ENCODE measurements at regions not wholly inside any gene's neighbourhood (a gene's known extent, or its start where the extent isn't known, plus 50 kb on each side); places are given as distances from the start of the nearest gene placed in this dataset.

DNA sequence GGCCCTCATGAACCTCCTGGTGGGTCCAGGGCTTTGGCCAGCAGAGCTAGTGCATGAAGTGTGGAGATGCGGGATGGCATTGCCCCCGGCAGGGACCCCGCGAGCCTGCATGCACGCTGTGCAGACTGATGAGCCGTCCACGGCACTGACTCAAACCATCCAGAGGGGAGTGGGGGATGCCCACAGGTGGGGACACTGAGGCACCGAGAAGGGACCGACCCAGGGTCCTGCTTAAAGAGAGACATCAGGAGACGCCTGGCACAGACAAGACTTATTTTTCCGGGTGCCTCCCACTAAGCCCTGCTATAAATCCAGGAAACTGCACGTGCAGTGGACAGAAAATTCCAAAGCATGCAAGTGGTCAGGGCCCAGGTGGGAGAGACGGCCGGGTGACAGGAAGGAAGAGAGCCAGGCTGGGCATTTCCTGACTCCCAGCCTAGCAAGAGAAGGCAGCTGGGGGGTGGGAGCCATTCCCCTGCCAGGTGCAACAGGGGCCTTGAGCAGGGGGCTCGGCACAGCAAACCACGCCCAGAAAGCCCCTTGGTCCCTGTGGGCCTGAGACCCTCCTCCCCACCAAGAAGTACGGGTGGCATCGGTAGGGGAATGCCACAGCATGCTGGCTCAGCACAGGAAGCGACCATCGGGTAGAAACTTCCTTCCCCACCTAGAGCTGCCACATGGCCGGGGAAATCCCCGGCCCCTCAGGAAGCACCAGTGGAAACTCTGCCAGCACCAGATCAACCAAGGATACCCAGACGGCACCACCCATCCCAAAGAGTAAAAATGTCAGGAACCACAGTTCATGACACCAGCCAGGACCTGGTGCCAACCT, 91.5 kb downstream of the FOXL3 start:
- no peaks in the 10 kb centered on the region for H3K4me1 ChIP-seq (ENCODE audit: insufficient read depth, poor library complexity, severe bottlenecking)
- DNase-seq (ENCODE audit: low spot score): peak; percentile 41
- TF ChIP-seq, protein P1, sequence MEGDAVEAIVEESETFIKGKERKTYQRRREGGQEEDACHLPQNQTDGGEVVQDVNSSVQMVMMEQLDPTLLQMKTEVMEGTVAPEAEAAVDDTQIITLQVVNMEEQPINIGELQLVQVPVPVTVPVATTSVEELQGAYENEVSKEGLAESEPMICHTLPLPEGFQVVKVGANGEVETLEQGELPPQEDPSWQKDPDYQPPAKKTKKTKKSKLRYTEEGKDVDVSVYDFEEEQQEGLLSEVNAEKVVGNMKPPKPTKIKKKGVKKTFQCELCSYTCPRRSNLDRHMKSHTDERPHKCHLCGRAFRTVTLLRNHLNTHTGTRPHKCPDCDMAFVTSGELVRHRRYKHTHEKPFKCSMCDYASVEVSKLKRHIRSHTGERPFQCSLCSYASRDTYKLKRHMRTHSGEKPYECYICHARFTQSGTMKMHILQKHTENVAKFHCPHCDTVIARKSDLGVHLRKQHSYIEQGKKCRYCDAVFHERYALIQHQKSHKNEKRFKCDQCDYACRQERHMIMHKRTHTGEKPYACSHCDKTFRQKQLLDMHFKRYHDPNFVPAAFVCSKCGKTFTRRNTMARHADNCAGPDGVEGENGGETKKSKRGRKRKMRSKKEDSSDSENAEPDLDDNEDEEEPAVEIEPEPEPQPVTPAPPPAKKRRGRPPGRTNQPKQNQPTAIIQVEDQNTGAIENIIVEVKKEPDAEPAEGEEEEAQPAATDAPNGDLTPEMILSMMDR (IDR thresholded peaks at IDR 0.05; ENCODE audit: poor library complexity, severe bottlenecking): no peak
- ATAC-seq (ENCODE audit: low read depth): no peak
- H3K27me3 ChIP-seq (ENCODE audit: insufficient read depth, poor library complexity, severe bottlenecking): no peaks in the 10 kb centered on the region
- H3K27ac ChIP-seq (ENCODE audit: poor library complexity, severe bottlenecking): no peak overlapping the region
- H3K9me3 ChIP-seq (ENCODE audit: severe bottlenecking): no peaks in the 10 kb centered on the region
- H3K36me3 ChIP-seq (ENCODE audit: low read depth): no peaks in the 10 kb centered on the region
- no peak overlapping the region for H3K4me3 ChIP-seq (ENCODE audit: severe bottlenecking)

DNA sequence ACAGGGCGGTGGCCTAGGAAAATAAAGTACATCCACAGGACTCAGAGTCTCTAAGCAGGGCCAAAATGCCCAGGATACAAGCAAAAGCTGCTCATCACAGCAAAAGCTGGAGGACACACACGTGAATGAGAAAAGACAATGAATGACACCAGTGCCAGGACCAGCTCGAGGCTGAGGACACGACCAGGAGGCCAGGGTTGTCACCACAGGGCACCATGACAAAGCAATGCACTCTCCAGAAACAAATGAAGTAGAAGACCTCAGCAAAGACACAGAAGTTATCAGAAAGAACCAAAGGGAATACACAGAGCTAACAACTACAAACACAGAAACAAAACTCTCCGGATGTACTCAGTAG, 92.1 kb downstream of the FOXL3 start:
- Histone ChIP-seq H3K36me3 (ENCODE audit: low read depth) (no peaks in the 10 kb centered on the region), H3K27ac (ENCODE audit: poor library complexity, severe bottlenecking) (no peak overlapping the region), H3K27me3 (ENCODE audit: insufficient read depth, poor library complexity, severe bottlenecking) (no peaks in the 10 kb centered on the region), H3K4me1 (ENCODE audit: insufficient read depth, poor library complexity, severe bottlenecking) (no peaks in the 10 kb centered on the region), H3K4me3 (ENCODE audit: severe bottlenecking) (no peak overlapping the region), H3K9me3 (ENCODE audit: severe bottlenecking) (no peaks in the 10 kb centered on the region)
- peak; percentile 23 for DNase-seq (ENCODE audit: low spot score)
- TF ChIP-seq, protein P1 (IDR thresholded peaks at IDR 0.05; ENCODE audit: poor library complexity, severe bottlenecking): no peak
- ATAC-seq (ENCODE audit: low read depth): no peak

DNA sequence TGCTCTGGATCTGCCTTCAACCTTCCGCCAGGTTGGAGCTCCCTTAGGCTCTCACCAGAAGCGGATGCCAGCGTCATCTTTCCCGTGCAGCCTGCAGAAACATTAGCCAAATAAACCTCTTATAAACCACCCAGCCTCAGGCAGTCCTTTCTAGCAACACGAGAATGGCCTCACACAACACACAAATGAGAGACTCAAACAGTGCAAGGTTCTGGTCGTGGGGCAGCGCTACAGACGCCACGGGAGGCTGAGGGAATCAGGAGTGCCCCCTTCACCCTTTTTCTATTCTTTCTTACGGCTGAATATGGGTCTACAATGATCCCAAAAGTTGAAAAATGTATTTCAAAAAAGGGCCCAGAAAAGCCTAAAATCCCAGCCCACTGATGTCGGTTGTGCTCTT, 96.4 kb downstream of the FOXL3 start:
- no peaks in the 10 kb centered on the region for H3K27me3 ChIP-seq (ENCODE audit: insufficient read depth, poor library complexity, severe bottlenecking)
- no peaks in the 10 kb centered on the region for H3K36me3 ChIP-seq (ENCODE audit: low read depth)
- ATAC-seq (ENCODE audit: low read depth) (no peak), DNase-seq (ENCODE audit: low spot score) (no peak)
- no peaks in the 10 kb centered on the region for H3K9me3 ChIP-seq (ENCODE audit: severe bottlenecking)
- no peak overlapping the region for H3K27ac ChIP-seq (ENCODE audit: poor library complexity, severe bottlenecking)
- no peaks in the 10 kb centered on the region for H3K4me1 ChIP-seq (ENCODE audit: insufficient read depth, poor library complexity, severe bottlenecking)
- TF ChIP-seq, protein P1 (IDR thresholded peaks at IDR 0.05; ENCODE audit: poor library complexity, severe bottlenecking): no peak
- no peak overlapping the region for H3K4me3 ChIP-seq (ENCODE audit: severe bottlenecking)

DNA sequence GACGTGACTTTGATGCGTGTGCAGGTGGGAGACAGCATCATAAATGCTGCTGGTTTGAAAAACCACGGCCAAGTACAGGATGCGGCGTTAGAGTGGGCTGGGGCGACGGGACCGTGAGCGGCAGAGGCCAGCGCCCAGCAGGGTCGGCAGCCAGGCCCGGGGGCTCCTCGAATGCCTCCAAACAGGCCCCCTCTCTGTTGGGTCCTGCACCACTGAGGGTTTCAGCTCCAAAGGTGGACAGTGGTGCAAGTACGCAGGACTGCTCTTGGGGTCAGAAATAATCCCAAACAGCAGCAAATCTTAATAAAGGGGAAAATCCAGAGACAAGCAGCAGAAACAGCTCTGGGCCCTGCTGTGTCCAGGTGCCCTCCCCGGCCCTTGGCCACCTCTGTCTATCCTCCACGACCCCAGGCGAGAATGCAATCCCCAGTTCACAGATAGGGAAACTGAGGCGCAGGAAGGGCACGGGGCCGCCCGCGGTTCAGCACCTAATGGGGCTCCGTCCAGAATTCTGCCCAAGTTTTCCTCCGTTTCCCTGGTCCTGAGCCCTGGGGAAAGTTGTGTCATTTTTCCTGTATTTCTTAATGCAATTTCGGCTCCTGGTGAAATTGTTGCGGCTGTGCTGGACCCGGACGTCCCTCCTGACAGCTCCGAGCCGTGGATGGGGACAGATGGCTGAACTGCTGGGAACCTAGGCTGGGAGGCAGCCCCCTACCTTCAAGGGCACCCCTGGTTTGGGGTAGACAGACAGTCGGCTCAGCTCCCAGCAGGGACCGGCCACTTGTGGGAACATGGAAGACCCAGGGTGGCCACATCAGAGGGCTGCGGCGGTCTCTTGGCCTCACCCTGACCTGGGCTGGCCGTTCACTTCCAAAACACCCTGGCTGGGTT, 97.4 kb downstream of the FOXL3 start:
- no peaks in the 10 kb centered on the region for H3K9me3 ChIP-seq (ENCODE audit: severe bottlenecking)
- H3K27ac ChIP-seq (ENCODE audit: poor library complexity, severe bottlenecking): no peak overlapping the region
- H3K27me3 ChIP-seq (ENCODE audit: insufficient read depth, poor library complexity, severe bottlenecking): no peaks in the 10 kb centered on the region
- DNase-seq (ENCODE audit: low spot score) (peak; percentile 48), ATAC-seq (ENCODE audit: low read depth) (no peak)
- no peaks in the 10 kb centered on the region for H3K36me3 ChIP-seq (ENCODE audit: low read depth)
- TF ChIP-seq, protein P1 (IDR thresholded peaks at IDR 0.05; ENCODE audit: poor library complexity, severe bottlenecking): no peak
- no peaks in the 10 kb centered on the region for H3K4me1 ChIP-seq (ENCODE audit: insufficient read depth, poor library complexity, severe bottlenecking)
- no peak overlapping the region for H3K4me3 ChIP-seq (ENCODE audit: severe bottlenecking)
